Breast epithelium (tissue), 4 donors: ENCODE measurements at regions not wholly inside any gene's neighbourhood (a gene's known extent, or its start where the extent isn't known, plus 50 kb on each side); places are given as distances from the start of the nearest gene placed in this dataset.

Experiments used
- DNase-seq, 2 donors: peaks; one replicate each; pipeline ENCODE4 v3.0.0-alpha.2; 2019; ENCODE audit warnings: low spot score in 2 of 2
- H3K27ac ChIP-seq, 2 donors: fragments of 200-600 bp; sonication (generic) in 1 of 2; one replicate each; pipeline ENCODE4 v1.5.1; 2016 to 2019; ENCODE audit warnings: mild to moderate bottlenecking in 1 of 2
- H3K27me3 ChIP-seq, 2 donors: fragments of 200-600 bp; sonication (generic) in 1 of 2; one replicate each; pipeline versions ENCODE4 v1.5.1 to v1.6.0; 2017 to 2019; ENCODE audit warnings: control low read depth in 1 of 2, mild to moderate bottlenecking in 1 of 2
- H3K36me3 ChIP-seq: fragments of 200-600 bp; one replicate; pipeline ENCODE4 v1.5.1; 2019
- H3K4me1 ChIP-seq, 2 donors: fragments of 200-600 bp; sonication (generic); one replicate each; pipeline ENCODE4 v1.5.1; 2016 to 2019; ENCODE audit warnings: control low read depth in 1 of 2
- H3K4me3 ChIP-seq, 3 donors: fragments of 200-600 bp; sonication (generic); 1 replicate in 2 of 3; 2 replicates in 1 of 3; pipeline ENCODE4 v1.5.1; 2016 to 2019; ENCODE audit warnings: mild to moderate bottlenecking in 3 of 3, moderate library complexity in 2 of 3
- H3K9me3 ChIP-seq, 2 donors: fragments of 200-600 bp; sonication (generic) in 1 of 2; one replicate each; pipeline ENCODE4 v1.5.1; 2016 to 2019; ENCODE audit warnings: control low read depth in 1 of 2
- CTCF ChIP-seq, 3 donors: fragments of 450-650 bp; IDR thresholded peaks; one replicate each; pipeline ENCODE4 v1.5.1; 2016 to 2017; ENCODE audit warnings: antibody characterized with exemption in 3 of 3, mild to moderate bottlenecking in 3 of 3, moderate library complexity in 3 of 3
- POLR2A ChIP-seq: fragments of 450-650 bp; IDR thresholded peaks from one replicate; pipeline ENCODE4 v1.6.1; 2016; ENCODE audit warnings: antibody characterized with exemption, mild to moderate bottlenecking, moderate library complexity
- POLR2AphosphoS5 ChIP-seq, 3 donors: sonication (generic); formaldehyde crosslinking; IDR thresholded peaks; one replicate each; pipeline ENCODE4 v1.6.1; 2017; ENCODE audit warnings: antibody characterized with exemption in 3 of 3
- intact Hi-C: fragments of 100-400 bp; cut with DNase I; formaldehyde crosslinking; loops from one replicate; pipeline ENCODE4 v1.15.1; 2023; ENCODE audit warnings: low total_unique reads

DNA sequence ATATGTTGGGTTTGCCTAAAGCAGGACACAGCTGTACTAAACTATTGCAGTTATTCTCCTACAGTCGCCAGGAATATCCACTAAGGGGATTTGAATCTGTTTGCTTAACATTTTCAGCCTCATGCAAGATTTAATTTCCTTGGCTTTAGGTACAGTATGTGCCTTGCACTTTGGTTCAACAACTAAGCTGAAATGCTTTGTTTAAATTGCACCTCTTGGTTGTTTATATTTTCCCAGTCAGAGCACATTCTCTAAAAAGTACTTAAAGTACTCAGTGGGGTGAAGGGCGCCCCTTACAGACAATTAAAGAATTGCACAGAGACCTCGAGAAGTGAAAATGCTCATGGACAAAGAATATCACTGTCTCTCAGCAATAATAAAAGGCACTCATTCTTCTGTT, 107.8 kb upstream of the MTNR1B start:
- Histone ChIP-seq H3K9me3 (no peaks in the 10 kb centered on the region), H3K27ac (no peak overlapping the region), H3K4me1 (no peaks in the 10 kb centered on the region), H3K4me3 (no peak overlapping the region), H3K27me3 (no peaks in the 10 kb centered on the region), H3K36me3 (no peaks in the 10 kb centered on the region)
- no peak for TF ChIP-seq POLR2AphosphoS5 (IDR thresholded peaks at IDR 0.05)
- no peak for TF ChIP-seq POLR2A
- TF ChIP-seq CTCF (IDR thresholded peaks at IDR 0.05): no peak
- intact Hi-C loops: no loop called here
- DNase-seq: no peak

GRCh38 chr11:92865352-92865751, 104.1 kb upstream of the MTNR1B start:
- DNase-seq: no peak
- H3K4me3 ChIP-seq: no peak overlapping the region
- no peak overlapping the region for H3K27ac ChIP-seq
- H3K9me3 ChIP-seq: no peaks in the 10 kb centered on the region
- H3K27me3 ChIP-seq: no peaks in the 10 kb centered on the region
- intact Hi-C loops: no loop called here
- no peak for TF ChIP-seq POLR2A
- TF ChIP-seq CTCF (IDR thresholded peaks at IDR 0.05): no peak
- H3K4me1 ChIP-seq: no peaks in the 10 kb centered on the region
- H3K36me3 ChIP-seq: no peaks in the 10 kb centered on the region

DNA sequence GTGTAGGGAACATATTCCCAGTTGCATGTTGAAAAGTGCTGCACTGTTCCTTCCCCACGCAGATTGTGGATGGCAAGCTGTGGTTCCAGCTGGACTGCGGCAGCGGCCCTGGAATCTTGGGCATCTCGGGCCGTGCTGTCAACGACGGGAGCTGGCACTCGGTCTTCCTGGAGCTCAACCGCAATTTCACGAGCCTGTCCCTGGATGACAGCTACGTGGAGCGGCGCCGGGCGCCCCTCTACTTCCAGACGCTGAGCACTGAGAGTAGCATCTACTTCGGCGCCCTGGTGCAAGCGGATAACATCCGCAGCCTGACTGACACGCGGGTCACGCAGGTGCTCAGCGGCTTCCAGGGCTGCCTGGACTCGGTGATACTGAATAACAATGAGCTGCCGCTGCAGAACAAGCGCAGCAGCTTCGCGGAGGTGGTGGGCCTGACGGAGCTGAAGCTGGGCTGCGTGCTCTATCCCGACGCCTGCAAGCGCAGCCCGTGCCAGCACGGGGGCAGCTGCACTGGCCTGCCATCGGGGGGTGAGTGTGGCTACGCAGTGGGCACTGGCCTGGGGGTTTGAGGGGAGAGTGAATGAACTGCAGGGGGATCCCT, 102.7 kb upstream of the MTNR1B start:
- no peaks in the 10 kb centered on the region for H3K27me3 ChIP-seq
- TF ChIP-seq CTCF (IDR thresholded peaks at IDR 0.05): no peak
- no peak for TF ChIP-seq POLR2AphosphoS5 (IDR thresholded peaks at IDR 0.05)
- no peak for TF ChIP-seq POLR2A
- H3K9me3 ChIP-seq: no peaks in the 10 kb centered on the region
- H3K4me1 ChIP-seq: no peaks in the 10 kb centered on the region
- no peaks in the 10 kb centered on the region for H3K36me3 ChIP-seq
- intact Hi-C loops: no loop called here
- no peak overlapping the region for H3K4me3 ChIP-seq
- no peak overlapping the region for H3K27ac ChIP-seq
- DNase-seq: no peak

DNA sequence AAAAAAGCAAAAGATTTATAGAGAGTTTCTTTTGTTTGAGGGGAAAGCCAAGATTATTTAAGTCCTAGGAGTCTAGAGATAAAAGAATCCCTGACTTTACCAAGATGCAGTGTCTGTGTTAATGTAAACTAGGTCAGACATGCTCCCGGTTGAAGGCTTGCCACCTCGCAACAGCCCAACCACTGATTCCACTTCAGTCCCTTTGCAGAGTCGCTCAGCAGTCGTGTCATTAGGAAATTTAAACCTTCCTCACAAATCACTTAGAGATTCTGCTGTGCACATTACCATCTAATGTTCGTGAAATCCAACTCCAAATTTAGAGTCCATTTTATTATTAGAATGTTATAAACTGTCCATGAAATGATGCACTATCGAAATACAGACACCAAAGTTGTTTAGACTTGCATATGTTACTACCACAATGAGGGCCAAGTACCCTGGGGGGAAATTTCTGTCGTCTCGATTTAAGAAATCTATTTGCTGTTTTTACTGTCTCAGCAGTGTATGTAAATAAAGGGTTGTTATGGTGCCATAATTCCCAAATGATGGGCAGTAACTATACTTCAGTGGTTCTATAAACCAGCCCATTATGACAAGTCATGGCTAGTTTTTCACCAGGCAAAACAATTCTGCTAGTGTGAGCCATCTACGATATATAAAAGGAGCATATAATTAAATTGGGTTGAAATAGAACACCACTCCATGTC, 101.4 kb upstream of the MTNR1B start:
- intact Hi-C loops: no loop called here
- H3K27ac ChIP-seq: no peak overlapping the region
- no peaks in the 10 kb centered on the region for H3K27me3 ChIP-seq
- no peaks in the 10 kb centered on the region for H3K36me3 ChIP-seq
- H3K4me3 ChIP-seq: no peak overlapping the region
- no peaks in the 10 kb centered on the region for H3K4me1 ChIP-seq
- DNase-seq: no peak
- H3K9me3 ChIP-seq: no peaks in the 10 kb centered on the region
- TF ChIP-seq POLR2A (no peak), CTCF (IDR thresholded peaks at IDR 0.05) (no peak)

DNA sequence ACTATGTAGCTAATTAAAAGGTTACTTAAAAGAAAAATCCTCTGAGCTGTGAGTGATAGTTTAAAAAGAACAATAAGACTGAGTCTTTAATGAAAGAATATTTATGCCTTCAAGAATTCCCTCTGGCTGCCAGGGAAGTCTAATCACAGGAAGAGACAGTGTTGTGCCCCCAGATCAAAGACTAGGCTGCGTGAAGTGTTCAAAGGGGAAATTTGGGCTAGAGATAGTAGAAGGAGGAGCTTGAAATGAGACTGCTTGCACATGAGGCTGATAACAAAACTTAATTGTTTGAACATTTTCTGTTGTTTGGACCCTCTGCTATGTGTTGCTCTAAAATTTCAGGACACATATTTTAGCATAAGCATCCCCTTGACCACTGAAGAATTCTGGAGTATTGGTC, 99.7 kb upstream of the MTNR1B start:
- H3K4me1 ChIP-seq: no peaks in the 10 kb centered on the region
- intact Hi-C loops: no loop called here
- TF ChIP-seq CTCF (IDR thresholded peaks at IDR 0.05) (no peak), POLR2A (no peak), POLR2AphosphoS5 (IDR thresholded peaks at IDR 0.05) (no peak)

More for the DNA sequence above, 99.7 kb upstream of the MTNR1B start:
- no peaks in the 10 kb centered on the region for H3K27me3 ChIP-seq
- DNase-seq: no peak
- no peaks in the 10 kb centered on the region for H3K9me3 ChIP-seq
- no peak overlapping the region for H3K4me3 ChIP-seq
- no peak overlapping the region for H3K27ac ChIP-seq
- H3K36me3 ChIP-seq: no peaks in the 10 kb centered on the region
